ENCODE measurements at regions not wholly inside any gene's neighbourhood (a gene's known extent, or its start where the extent isn't known, plus 50 kb on each side); places are given as distances from the start of the nearest gene placed in this dataset.

DNA sequence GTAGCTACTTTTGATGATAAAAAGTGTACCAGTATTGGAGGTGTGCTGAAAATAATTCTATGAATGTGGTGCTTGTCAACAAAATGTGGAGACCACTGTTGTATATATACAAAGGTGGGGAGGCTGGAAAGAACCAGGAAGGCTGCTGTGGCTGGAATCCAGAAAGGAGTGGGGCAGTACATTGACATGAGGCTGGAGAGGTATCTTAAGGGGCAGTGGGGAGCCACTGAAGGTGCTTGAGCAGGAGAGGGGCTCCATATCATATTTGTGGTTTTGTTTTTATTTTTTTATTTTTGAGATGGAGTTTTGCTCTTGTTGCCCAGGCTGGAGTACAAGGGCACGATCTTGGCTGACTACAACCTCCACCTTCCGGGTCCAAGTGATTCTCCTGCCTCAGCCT is 87.9 kb upstream of the NEURL1B start:
- TF ChIP-seq, protein P1, sequence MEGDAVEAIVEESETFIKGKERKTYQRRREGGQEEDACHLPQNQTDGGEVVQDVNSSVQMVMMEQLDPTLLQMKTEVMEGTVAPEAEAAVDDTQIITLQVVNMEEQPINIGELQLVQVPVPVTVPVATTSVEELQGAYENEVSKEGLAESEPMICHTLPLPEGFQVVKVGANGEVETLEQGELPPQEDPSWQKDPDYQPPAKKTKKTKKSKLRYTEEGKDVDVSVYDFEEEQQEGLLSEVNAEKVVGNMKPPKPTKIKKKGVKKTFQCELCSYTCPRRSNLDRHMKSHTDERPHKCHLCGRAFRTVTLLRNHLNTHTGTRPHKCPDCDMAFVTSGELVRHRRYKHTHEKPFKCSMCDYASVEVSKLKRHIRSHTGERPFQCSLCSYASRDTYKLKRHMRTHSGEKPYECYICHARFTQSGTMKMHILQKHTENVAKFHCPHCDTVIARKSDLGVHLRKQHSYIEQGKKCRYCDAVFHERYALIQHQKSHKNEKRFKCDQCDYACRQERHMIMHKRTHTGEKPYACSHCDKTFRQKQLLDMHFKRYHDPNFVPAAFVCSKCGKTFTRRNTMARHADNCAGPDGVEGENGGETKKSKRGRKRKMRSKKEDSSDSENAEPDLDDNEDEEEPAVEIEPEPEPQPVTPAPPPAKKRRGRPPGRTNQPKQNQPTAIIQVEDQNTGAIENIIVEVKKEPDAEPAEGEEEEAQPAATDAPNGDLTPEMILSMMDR (conservative IDR thresholded peaks at IDR 0.05; ENCODE audit: low read depth in 2 of 2): no peak
- TF ChIP-seq EZH2 (IDR thresholded peaks at IDR 0.05; ENCODE audit: low read depth, unreplicated experiment) (no peak), POLR2AphosphoS5 (IDR thresholded peaks at IDR 0.05; ENCODE audit: low read depth) (no peak), JUNB (IDR thresholded peaks at IDR 0.05; ENCODE audit: unreplicated experiment) (no peak), ZNF331 (CRISPR knock-in tag; IDR thresholded peaks at IDR 0.05; ENCODE audit: low read depth) (no peak), EZH2phosphoT487 (IDR thresholded peaks at IDR 0.05; ENCODE audit: unreplicated experiment) (no peak)
- TF ChIP-seq, protein P2, sequence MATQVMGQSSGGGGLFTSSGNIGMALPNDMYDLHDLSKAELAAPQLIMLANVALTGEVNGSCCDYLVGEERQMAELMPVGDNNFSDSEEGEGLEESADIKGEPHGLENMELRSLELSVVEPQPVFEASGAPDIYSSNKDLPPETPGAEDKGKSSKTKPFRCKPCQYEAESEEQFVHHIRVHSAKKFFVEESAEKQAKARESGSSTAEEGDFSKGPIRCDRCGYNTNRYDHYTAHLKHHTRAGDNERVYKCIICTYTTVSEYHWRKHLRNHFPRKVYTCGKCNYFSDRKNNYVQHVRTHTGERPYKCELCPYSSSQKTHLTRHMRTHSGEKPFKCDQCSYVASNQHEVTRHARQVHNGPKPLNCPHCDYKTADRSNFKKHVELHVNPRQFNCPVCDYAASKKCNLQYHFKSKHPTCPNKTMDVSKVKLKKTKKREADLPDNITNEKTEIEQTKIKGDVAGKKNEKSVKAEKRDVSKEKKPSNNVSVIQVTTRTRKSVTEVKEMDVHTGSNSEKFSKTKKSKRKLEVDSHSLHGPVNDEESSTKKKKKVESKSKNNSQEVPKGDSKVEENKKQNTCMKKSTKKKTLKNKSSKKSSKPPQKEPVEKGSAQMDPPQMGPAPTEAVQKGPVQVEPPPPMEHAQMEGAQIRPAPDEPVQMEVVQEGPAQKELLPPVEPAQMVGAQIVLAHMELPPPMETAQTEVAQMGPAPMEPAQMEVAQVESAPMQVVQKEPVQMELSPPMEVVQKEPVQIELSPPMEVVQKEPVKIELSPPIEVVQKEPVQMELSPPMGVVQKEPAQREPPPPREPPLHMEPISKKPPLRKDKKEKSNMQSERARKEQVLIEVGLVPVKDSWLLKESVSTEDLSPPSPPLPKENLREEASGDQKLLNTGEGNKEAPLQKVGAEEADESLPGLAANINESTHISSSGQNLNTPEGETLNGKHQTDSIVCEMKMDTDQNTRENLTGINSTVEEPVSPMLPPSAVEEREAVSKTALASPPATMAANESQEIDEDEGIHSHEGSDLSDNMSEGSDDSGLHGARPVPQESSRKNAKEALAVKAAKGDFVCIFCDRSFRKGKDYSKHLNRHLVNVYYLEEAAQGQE (IDR thresholded peaks at IDR 0.05; ENCODE audit: unreplicated experiment): no peak
- TF ChIP-seq, protein P3, sequence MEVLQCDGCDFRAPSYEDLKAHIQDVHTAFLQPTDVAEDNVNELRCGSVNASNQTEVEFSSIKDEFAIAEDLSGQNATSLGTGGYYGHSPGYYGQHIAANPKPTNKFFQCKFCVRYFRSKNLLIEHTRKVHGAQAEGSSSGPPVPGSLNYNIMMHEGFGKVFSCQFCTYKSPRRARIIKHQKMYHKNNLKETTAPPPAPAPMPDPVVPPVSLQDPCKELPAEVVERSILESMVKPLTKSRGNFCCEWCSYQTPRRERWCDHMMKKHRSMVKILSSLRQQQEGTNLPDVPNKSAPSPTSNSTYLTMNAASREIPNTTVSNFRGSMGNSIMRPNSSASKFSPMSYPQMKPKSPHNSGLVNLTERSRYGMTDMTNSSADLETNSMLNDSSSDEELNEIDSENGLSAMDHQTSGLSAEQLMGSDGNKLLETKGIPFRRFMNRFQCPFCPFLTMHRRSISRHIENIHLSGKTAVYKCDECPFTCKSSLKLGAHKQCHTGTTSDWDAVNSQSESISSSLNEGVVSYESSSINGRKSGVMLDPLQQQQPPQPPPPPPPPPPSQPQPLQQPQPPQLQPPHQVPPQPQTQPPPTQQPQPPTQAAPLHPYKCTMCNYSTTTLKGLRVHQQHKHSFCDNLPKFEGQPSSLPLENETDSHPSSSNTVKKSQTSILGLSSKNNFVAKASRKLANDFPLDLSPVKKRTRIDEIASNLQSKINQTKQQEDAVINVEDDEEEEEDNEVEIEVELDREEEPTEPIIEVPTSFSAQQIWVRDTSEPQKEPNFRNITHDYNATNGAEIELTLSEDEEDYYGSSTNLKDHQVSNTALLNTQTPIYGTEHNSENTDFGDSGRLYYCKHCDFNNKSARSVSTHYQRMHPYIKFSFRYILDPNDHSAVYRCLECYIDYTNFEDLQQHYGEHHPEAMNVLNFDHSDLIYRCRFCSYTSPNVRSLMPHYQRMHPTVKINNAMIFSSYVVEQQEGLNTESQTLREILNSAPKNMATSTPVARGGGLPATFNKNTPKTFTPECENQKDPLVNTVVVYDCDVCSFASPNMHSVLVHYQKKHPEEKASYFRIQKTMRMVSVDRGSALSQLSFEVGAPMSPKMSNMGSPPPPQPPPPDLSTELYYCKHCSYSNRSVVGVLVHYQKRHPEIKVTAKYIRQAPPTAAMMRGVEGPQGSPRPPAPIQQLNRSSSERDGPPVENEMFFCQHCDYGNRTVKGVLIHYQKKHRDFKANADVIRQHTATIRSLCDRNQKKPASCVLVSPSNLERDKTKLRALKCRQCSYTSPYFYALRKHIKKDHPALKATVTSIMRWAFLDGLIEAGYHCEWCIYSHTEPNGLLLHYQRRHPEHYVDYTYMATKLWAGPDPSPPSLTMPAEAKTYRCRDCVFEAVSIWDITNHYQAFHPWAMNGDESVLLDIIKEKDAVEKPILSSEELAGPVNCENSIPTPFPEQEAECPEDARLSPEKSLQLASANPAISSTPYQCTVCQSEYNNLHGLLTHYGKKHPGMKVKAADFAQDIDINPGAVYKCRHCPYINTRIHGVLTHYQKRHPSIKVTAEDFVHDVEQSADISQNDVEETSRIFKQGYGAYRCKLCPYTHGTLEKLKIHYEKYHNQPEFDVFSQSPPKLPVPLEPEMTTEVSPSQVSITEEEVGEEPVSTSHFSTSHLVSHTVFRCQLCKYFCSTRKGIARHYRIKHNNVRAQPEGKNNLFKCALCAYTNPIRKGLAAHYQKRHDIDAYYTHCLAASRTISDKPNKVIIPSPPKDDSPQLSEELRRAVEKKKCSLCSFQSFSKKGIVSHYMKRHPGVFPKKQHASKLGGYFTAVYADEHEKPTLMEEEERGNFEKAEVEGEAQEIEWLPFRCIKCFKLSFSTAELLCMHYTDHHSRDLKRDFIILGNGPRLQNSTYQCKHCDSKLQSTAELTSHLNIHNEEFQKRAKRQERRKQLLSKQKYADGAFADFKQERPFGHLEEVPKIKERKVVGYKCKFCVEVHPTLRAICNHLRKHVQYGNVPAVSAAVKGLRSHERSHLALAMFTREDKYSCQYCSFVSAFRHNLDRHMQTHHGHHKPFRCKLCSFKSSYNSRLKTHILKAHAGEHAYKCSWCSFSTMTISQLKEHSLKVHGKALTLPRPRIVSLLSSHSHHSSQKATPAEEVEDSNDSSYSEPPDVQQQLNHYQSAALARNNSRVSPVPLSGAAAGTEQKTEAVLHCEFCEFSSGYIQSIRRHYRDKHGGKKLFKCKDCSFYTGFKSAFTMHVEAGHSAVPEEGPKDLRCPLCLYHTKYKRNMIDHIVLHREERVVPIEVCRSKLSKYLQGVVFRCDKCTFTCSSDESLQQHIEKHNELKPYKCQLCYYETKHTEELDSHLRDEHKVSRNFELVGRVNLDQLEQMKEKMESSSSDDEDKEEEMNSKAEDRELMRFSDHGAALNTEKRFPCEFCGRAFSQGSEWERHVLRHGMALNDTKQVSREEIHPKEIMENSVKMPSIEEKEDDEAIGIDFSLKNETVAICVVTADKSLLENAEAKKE (CRISPR knock-in tag; IDR thresholded peaks at IDR 0.05): no peak
